Sigmoid colon (tissue), 6 donors: ENCODE measurements at regions not wholly inside any gene's neighbourhood (a gene's known extent, or its start where the extent isn't known, plus 50 kb on each side); places are given as distances from the start of the nearest gene placed in this dataset.

Source experiments
- DNase-seq: peaks from one replicate; pipeline ENCODE4 v3.0.0-alpha.2; 2019
- H3K27ac ChIP-seq, 4 donors: fragments of 200-600 bp; sonication (generic); one replicate each; pipeline ENCODE4 v1.5.1; 2016 to 2019; ENCODE audit warnings: mild to moderate bottlenecking in 1 of 4
- H3K27me3 ChIP-seq, 3 donors: fragments of 200-600 bp; sonication (generic); one replicate each; pipeline ENCODE4 v1.5.1; 2019; ENCODE audit warnings: mild to moderate bottlenecking in 1 of 3
- H3K36me3 ChIP-seq, 4 donors: fragments of 200-600 bp; sonication (generic); one replicate each; pipeline ENCODE4 v1.5.1; 2016 to 2019
- H3K4me1 ChIP-seq, 4 donors: fragments of 200-600 bp; sonication (generic); one replicate each; pipeline ENCODE4 v1.5.1; 2017 to 2019
- H3K4me3 ChIP-seq, 4 donors: fragments of 200-600 bp; sonication (generic); one replicate each; pipeline ENCODE4 v1.5.1; 2017 to 2019; ENCODE audit warnings: mild to moderate bottlenecking in 2 of 4, moderate library complexity in 1 of 4
- H3K9me3 ChIP-seq, 4 donors: fragments of 200-600 bp in 3 of 4; sonication (generic) in 3 of 4; one replicate each; pipeline versions ENCODE4 v1.5.1 to v1.6.1; 2013 to 2019
- CTCF ChIP-seq, 4 experiments: fragments of 450-650 bp in 3 of 4; fragments of 200-600 bp in 1 of 4; IDR thresholded peaks; one replicate each; pipeline ENCODE4 v1.5.1; 2016 to 2019; ENCODE audit warnings: antibody characterized with exemption in 4 of 4, mild to moderate bottlenecking in 3 of 4, moderate library complexity in 2 of 4
- EP300 ChIP-seq, 4 donors: sonication (generic); formaldehyde crosslinking; IDR thresholded peaks; one replicate each; pipeline ENCODE4 v1.6.1; 2017; ENCODE audit warnings: antibody characterized with exemption in 4 of 4
- POLR2A ChIP-seq, 2 donors: fragments of 450-650 bp; IDR thresholded peaks; one replicate each; pipeline ENCODE4 v1.6.1; 2016; ENCODE audit warnings: antibody characterized with exemption in 2 of 2, mild to moderate bottlenecking in 2 of 2, moderate library complexity in 2 of 2
- POLR2AphosphoS5 ChIP-seq, 4 donors: sonication (generic); formaldehyde crosslinking; IDR thresholded peaks; one replicate each; pipeline ENCODE4 v1.6.1; 2017; ENCODE audit warnings: antibody characterized with exemption in 4 of 4
- WGBS, 2 donors: extraction: QIAGEN DNeasy Blood & Tissue Kit; methylation state at CpG; one replicate each; pipeline ENCODE4 v1.1.7; 2013; 5-methylcytosine and 5-hydroxymethylcytosine counted together
- intact Hi-C: fragments of 100-400 bp; cut with DNase I; formaldehyde crosslinking; loops from one replicate; pipeline ENCODE4 v1.15.1; 2023
- donor health status: healthy with polysubstance abuse.
- donor health status: healthy.

GRCh38 chr20:59493926-59494325 lies 110.4 kb upstream of the PHACTR3 start:
- Histone ChIP-seq H3K27me3 (peaks cover 0 to 12% (median 5%) of the 10 kb centered on the region in 3 donors), H3K9me3 (no peaks in the 10 kb centered on the region), H3K4me1 (no peaks in the 10 kb centered on the region), H3K36me3 (no peaks in the 10 kb centered on the region), H3K4me3 (no peak overlapping the region), H3K27ac (no peak overlapping the region)
- WGBS, 2 donors, result 91% methylated on average over 5 of the region's 5 CpGs
- no peak for TF ChIP-seq POLR2AphosphoS5 (IDR thresholded peaks at IDR 0.05)
- no peak for TF ChIP-seq CTCF (IDR thresholded peaks at IDR 0.05)
- no peak for TF ChIP-seq EP300 (IDR thresholded peaks at IDR 0.05)
- no peak for TF ChIP-seq POLR2A (IDR thresholded peaks at IDR 0.05)
- intact Hi-C loops, result no loop called here
- no peak for DNase-seq

GRCh38 chr20:59495166-59495565 lies 109.2 kb upstream of the PHACTR3 start:
- Histone ChIP-seq H3K36me3 (no peaks in the 10 kb centered on the region), H3K9me3 (no peaks in the 10 kb centered on the region), H3K27me3 (peaks cover 0 to 12% (median 5%) of the 10 kb centered on the region in 3 donors), H3K27ac (no peak overlapping the region), H3K4me1 (no peaks in the 10 kb centered on the region), H3K4me3 (no peak overlapping the region)
- 79 to 83% methylated on average over 8 of the region's 8 CpGs for WGBS, 2 donors
- intact Hi-C loops, result no loop called here
- TF ChIP-seq EP300 (IDR thresholded peaks at IDR 0.05) (no peak), POLR2AphosphoS5 (IDR thresholded peaks at IDR 0.05) (no peak), CTCF (IDR thresholded peaks at IDR 0.05) (no peak), POLR2A (IDR thresholded peaks at IDR 0.05) (no peak)
- DNase-seq, result no peak

- peak; percentile 69 for DNase-seq
- 11 to 12% methylated on average over 12 of the region's 12 CpGs for WGBS, 2 donors
- peaks cover 0 to 12% (median 5%) of the 10 kb centered on the region in 3 donors for H3K27me3 ChIP-seq
- H3K4me3 ChIP-seq, result no peak overlapping the region
- intact Hi-C loops, result no loop called here
- H3K27ac ChIP-seq, result no peak overlapping the region
- no peaks in the 10 kb centered on the region for H3K4me1 ChIP-seq
- TF ChIP-seq EP300 (IDR thresholded peaks at IDR 0.05) (no peak), CTCF (IDR thresholded peaks at IDR 0.05) (peak in 3 of 4 experiments; percentile 30 to 85 (median 63))
- no peaks in the 10 kb centered on the region for H3K36me3 ChIP-seq
- H3K9me3 ChIP-seq, result no peaks in the 10 kb centered on the region
Measured at GRCh38 chr20:59495894-59496510, 108.3 kb upstream of the PHACTR3 start.

- no peaks in the 10 kb centered on the region for H3K9me3 ChIP-seq
- DNase-seq, result no peak
- no peak overlapping the region for H3K27ac ChIP-seq
- 86% methylated on average over 3 of the region's 3 CpGs for WGBS, 2 donors
- no peaks in the 10 kb centered on the region for H3K4me1 ChIP-seq
- intact Hi-C loops, result no loop called here
- TF ChIP-seq POLR2A (IDR thresholded peaks at IDR 0.05) (no peak), CTCF (IDR thresholded peaks at IDR 0.05) (no peak), POLR2AphosphoS5 (IDR thresholded peaks at IDR 0.05) (no peak), EP300 (IDR thresholded peaks at IDR 0.05) (no peak)
- H3K27me3 ChIP-seq, result peaks cover 0 to 12% (median 5%) of the 10 kb centered on the region in 3 donors
- no peaks in the 10 kb centered on the region for H3K36me3 ChIP-seq
- H3K4me3 ChIP-seq, result no peak overlapping the region
Measured at GRCh38 chr20:59498291-59498690, 106.0 kb upstream of the PHACTR3 start.

- no peaks in the 10 kb centered on the region for H3K9me3 ChIP-seq
- DNase-seq, result no peak
- TF ChIP-seq POLR2A (IDR thresholded peaks at IDR 0.05) (no peak), EP300 (IDR thresholded peaks at IDR 0.05) (no peak), POLR2AphosphoS5 (IDR thresholded peaks at IDR 0.05) (no peak), CTCF (IDR thresholded peaks at IDR 0.05) (no peak)
- no peaks in the 10 kb centered on the region for H3K4me1 ChIP-seq
- intact Hi-C loops, result no loop called here
- peaks cover 0 to 10% (median 5%) of the 10 kb centered on the region in 3 donors for H3K27me3 ChIP-seq
- H3K4me3 ChIP-seq, result no peak overlapping the region
- H3K36me3 ChIP-seq, result no peaks in the 10 kb centered on the region
- no peak overlapping the region for H3K27ac ChIP-seq
Measured at GRCh38 chr20:59499863-59500262, 104.5 kb upstream of the PHACTR3 start.
